ENCODE measurements at regions not wholly inside any gene's neighbourhood (a gene's known extent, or its start where the extent isn't known, plus 50 kb on each side); places are given as distances from the start of the nearest gene placed in this dataset.

- DNase-seq = no peak
Observed at GRCh38 chr9:89554307-89555035, 50.3 kb upstream of the GADD45G start.

GRCh38 chr9:89553451-89554010, 51.3 kb upstream of the GADD45G start:
- no peak for DNase-seq

- DNase-seq = no peak
Observed at GRCh38 chr9:89550346-89550927, 52.5 kb upstream of the SEMA4D start.

GRCh38 chr9:89549031-89549644, 51.2 kb upstream of the SEMA4D start:
- DNase-seq = peak; percentile 83

GRCh38 chr9:89548071-89548638, 50.2 kb upstream of the SEMA4D start:
- no peak for DNase-seq
